K562 (cell line): ENCODE measurements at regions not wholly inside any gene's neighbourhood (a gene's known extent, or its start where the extent isn't known, plus 50 kb on each side); places are given as distances from the start of the nearest gene placed in this dataset.

ENCODE experiments used
- CHD2 ChIP-seq: IDR thresholded peaks from 2 replicates; pipeline ENCODE4 v1.6.1; 2011; ENCODE audit warnings: low read depth, low read length
- FOSL1 ChIP-seq: fragments of 200-800 bp; sonication (Bioruptor generic); conservative IDR thresholded peaks from 2 replicates; pipeline ENCODE4 v1.6.1; 2016; ENCODE audit warnings: missing genetic modification characterization, missing compliant biosample characterization
- HMG20A ChIP-seq: fragments of 450-650 bp; formaldehyde crosslinking; conservative IDR thresholded peaks from 2 replicates; pipeline ENCODE4 v1.4.0; 2020; ENCODE audit warnings: mild to moderate bottlenecking, mixed read lengths
- JUNB ChIP-seq: fragments of 450-650 bp; formaldehyde crosslinking; conservative IDR thresholded peaks from 2 replicates; pipeline ENCODE4 v1.4.0; 2020; ENCODE audit warnings: mild to moderate bottlenecking
- KHSRP ChIP-seq: fragments of 450-650 bp; IDR thresholded peaks from 2 replicates; pipeline ENCODE4 v1.6.1; 2017
- KLF10 ChIP-seq: fragments of 250-450 bp; sonication (Bioruptor Pico); IDR thresholded peaks from 2 replicates; pipeline ENCODE4 v1.6.1; 2021; ENCODE audit warnings: matching md5 sums
- KLF13 ChIP-seq: fragments of 450-650 bp; IDR thresholded peaks from 2 replicates; pipeline ENCODE4 v1.6.1; 2016; ENCODE audit warnings: missing genetic modification characterization, low read depth, mild to moderate bottlenecking, missing compliant biosample characterization, moderate library complexity, borderline replicate concordance
- MAFG ChIP-seq: fragments of 450-650 bp; conservative IDR thresholded peaks from 2 replicates; pipeline ENCODE4 v1.6.1; 2016; ENCODE audit warnings: missing genetic modification characterization, missing compliant biosample characterization
- NCOR1 ChIP-seq: fragments of 450-650 bp; IDR thresholded peaks from 2 replicates; pipeline ENCODE4 v1.6.1; 2016; ENCODE audit warnings: mild to moderate bottlenecking, moderate library complexity
- NFE2L1 ChIP-seq: fragments of 450-650 bp; IDR thresholded peaks from 2 replicates; pipeline ENCODE4 v1.6.1; 2016; ENCODE audit warnings: missing genetic modification characterization, low read depth, mild to moderate bottlenecking, missing compliant biosample characterization, moderate library complexity, borderline replicate concordance
- POLR2B ChIP-seq: fragments of 450-650 bp; IDR thresholded peaks from 2 replicates; pipeline ENCODE4 v1.6.1; 2018; ENCODE audit warnings: low read depth; ENCODE audit not compliant: partially characterized antibody
- POLR2H ChIP-seq: IDR thresholded peaks from 2 replicates; pipeline ENCODE4 v1.6.1; 2016; ENCODE audit warnings: missing genetic modification characterization, low read depth, mild to moderate bottlenecking, control low read depth, missing compliant biosample characterization, moderate library complexity
- POLR3G ChIP-seq: IDR thresholded peaks from 2 replicates; pipeline ENCODE4 v1.6.1; 2011; ENCODE audit not compliant: insufficient read length, insufficient replicate concordance; ENCODE audit errors: extremely low read depth
- PTBP1 ChIP-seq: fragments of 200-400 bp; formaldehyde crosslinking; IDR thresholded peaks from 2 replicates; pipeline ENCODE4 v1.6.1; 2017; ENCODE audit warnings: low read depth, low read length
- RFX5 ChIP-seq: IDR thresholded peaks from 2 replicates; pipeline ENCODE4 v1.6.1; 2011; ENCODE audit warnings: low read depth, mild to moderate bottlenecking, improper control_type of control experiment, low read length
- SMARCA4 ChIP-seq: fragments of 450-650 bp; IDR thresholded peaks from 2 replicates; pipeline ENCODE4 v1.6.1; 2016
- TEAD1 ChIP-seq, 2 experiments: fragments of 450-650 bp in 1 of 2; sonication (generic) in 1 of 2; formaldehyde crosslinking; IDR thresholded peaks; 2 replicates each; pipeline versions ENCODE4 v1.4.0 to v1.8.0; 2020 to 2022; ENCODE audit warnings: mild to moderate bottlenecking in 2 of 2, missing genetic modification reagents in 1 of 2
- THRAP3 ChIP-seq: fragments of 450-650 bp; IDR thresholded peaks from 2 replicates; pipeline ENCODE4 v1.6.1; 2016; ENCODE audit warnings: mild to moderate bottlenecking, inconsistent platforms, borderline replicate concordance
- ZEB2 ChIP-seq: fragments of 450-650 bp; IDR thresholded peaks from 2 replicates; pipeline ENCODE4 v1.6.1; 2016
- ZFP30 ChIP-seq: fragments of 250-450 bp; sonication (Bioruptor Pico); IDR thresholded peaks from 2 replicates; pipeline ENCODE4 v1.8.0; 2022; ENCODE audit warnings: moderate library complexity, mild to moderate bottlenecking, inconsistent platforms, borderline replicate concordance
- ZNF23 ChIP-seq: fragments of 250-450 bp; sonication (Bioruptor Pico); IDR thresholded peaks from 2 replicates; pipeline ENCODE4 v1.4.0; 2020; ENCODE audit warnings: mild to moderate bottlenecking
- ZNF274 ChIP-seq: IDR thresholded peaks from 2 replicates; pipeline ENCODE4 v1.6.1; 2011; ENCODE audit warnings: low read depth, mild to moderate bottlenecking, low read length, moderate library complexity, borderline replicate concordance
- ZNF3 ChIP-seq: fragments of 250-450 bp; sonication (Bioruptor Pico); IDR thresholded peaks from 2 replicates; pipeline ENCODE4 v1.5.0; 2021; ENCODE audit warnings: mild to moderate bottlenecking, moderate library complexity
- ZNF408 ChIP-seq: fragments of 250-450 bp; sonication (Bioruptor Pico); IDR thresholded peaks from 2 replicates; pipeline ENCODE4 v1.4.0; 2020; ENCODE audit warnings: low read depth, mild to moderate bottlenecking, moderate library complexity
- ZNF696 ChIP-seq: fragments of 250-450 bp; sonication (Bioruptor Pico); conservative IDR thresholded peaks from 2 replicates; pipeline ENCODE4 v1.4.0; 2020; ENCODE audit warnings: mild to moderate bottlenecking, moderate library complexity
- ZNF76 ChIP-seq: fragments of 250-450 bp; sonication (Bioruptor Pico); IDR thresholded peaks from 2 replicates; pipeline ENCODE4 v1.4.0; 2020; ENCODE audit warnings: mild to moderate bottlenecking, moderate library complexity, borderline replicate concordance
- TF ChIP-seq, protein P1 (sequence below): fragments of 450-650 bp; formaldehyde crosslinking; IDR thresholded peaks from 2 replicates; pipeline ENCODE4 v1.4.0; 2020; ENCODE audit warnings: mild to moderate bottlenecking
- TF ChIP-seq, protein P2 (sequence below): fragments of 250-450 bp; sonication (Bioruptor Pico); IDR thresholded peaks from 2 replicates; pipeline ENCODE4 v1.4.0; 2020; ENCODE audit warnings: mild to moderate bottlenecking, moderate library complexity, borderline replicate concordance

DNA sequence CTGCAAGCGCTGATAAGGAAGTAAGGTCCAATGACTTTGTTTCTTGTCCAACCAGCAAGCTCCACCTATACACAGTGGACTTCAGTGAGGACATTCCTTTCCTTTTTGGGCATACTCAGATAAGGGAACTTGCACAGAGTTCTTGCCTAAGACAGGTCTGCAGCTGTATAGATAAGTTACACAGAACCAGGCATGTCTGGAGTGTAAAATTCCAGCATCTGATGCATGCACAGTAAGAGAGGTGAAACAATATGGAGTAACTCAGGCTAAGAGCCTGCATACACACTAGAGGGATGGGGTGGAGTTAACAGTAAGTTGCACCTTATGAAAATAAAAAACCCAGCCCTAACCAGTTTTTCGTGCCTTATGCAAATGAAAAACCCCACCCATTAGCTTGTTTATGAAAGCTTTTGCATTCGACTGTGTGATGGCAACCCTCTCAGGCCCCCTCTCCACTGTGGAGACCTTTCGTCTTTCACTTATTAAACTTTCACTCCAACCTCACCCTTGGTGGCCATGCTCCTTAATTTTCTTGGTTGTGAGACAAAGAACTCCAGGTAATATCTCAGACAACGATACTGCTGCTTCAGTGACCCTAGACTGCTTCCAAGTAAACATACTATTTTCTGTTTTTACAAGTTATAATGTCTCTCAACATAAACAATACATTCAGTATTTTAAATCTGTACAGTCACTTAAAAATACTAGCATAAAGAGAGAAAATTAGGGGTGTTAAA is 2859.0 kb upstream of the PCDH20 start (continued):
- TF ChIP-seq ZNF408 (CRISPR knock-in tag), result no peak
- peak; percentile 68 for TF ChIP-seq MAFG
- TF ChIP-seq ZNF23 (CRISPR knock-in tag), result peak; percentile 89
- peak; percentile 47; the same call in 1 of the 2 replicates for TF ChIP-seq POLR2H (tag)
- peak; percentile 96 for TF ChIP-seq HMG20A (CRISPR knock-in tag)
- TF ChIP-seq POLR3G, result no peak
- peak; percentile 51; the same call in 1 of the 2 replicates for TF ChIP-seq FOSL1 (tag)
- no peak; the same call in 1 of the 2 replicates for TF ChIP-seq ZNF3 (CRISPR knock-in tag)
- peak; percentile 86 for TF ChIP-seq NFE2L1
- peak; percentile 48; the same call in 1 of the 2 replicates for TF ChIP-seq JUNB
- TF ChIP-seq ZEB2, result no peak
- no peak for TF ChIP-seq CHD2
- TF ChIP-seq NCOR1, result peak; percentile 78
- no peak for TF ChIP-seq PTBP1
- peak; percentile 95 for TF ChIP-seq KLF13 (tag)
- TF ChIP-seq, protein P1, sequence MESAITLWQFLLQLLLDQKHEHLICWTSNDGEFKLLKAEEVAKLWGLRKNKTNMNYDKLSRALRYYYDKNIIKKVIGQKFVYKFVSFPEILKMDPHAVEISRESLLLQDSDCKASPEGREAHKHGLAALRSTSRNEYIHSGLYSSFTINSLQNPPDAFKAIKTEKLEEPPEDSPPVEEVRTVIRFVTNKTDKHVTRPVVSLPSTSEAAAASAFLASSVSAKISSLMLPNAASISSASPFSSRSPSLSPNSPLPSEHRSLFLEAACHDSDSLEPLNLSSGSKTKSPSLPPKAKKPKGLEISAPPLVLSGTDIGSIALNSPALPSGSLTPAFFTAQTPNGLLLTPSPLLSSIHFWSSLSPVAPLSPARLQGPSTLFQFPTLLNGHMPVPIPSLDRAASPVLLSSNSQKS (CRISPR knock-in tag), result peak; percentile 92
- no peak for TF ChIP-seq POLR2B
- peak; percentile 89 to 97 for TF ChIP-seq TEAD1 (CRISPR knock-in tag; IDR thresholded peaks at IDR 0.05)
- peak; percentile 80 for TF ChIP-seq ZNF696 (CRISPR knock-in tag)
- no peak for TF ChIP-seq ZNF274
- 0 out of 2 replicates have a peak, but pooled peaks have one; percentile 19 for TF ChIP-seq KHSRP
- TF ChIP-seq ZNF76 (CRISPR knock-in tag), result peak; percentile 97
- TF ChIP-seq, protein P2, sequence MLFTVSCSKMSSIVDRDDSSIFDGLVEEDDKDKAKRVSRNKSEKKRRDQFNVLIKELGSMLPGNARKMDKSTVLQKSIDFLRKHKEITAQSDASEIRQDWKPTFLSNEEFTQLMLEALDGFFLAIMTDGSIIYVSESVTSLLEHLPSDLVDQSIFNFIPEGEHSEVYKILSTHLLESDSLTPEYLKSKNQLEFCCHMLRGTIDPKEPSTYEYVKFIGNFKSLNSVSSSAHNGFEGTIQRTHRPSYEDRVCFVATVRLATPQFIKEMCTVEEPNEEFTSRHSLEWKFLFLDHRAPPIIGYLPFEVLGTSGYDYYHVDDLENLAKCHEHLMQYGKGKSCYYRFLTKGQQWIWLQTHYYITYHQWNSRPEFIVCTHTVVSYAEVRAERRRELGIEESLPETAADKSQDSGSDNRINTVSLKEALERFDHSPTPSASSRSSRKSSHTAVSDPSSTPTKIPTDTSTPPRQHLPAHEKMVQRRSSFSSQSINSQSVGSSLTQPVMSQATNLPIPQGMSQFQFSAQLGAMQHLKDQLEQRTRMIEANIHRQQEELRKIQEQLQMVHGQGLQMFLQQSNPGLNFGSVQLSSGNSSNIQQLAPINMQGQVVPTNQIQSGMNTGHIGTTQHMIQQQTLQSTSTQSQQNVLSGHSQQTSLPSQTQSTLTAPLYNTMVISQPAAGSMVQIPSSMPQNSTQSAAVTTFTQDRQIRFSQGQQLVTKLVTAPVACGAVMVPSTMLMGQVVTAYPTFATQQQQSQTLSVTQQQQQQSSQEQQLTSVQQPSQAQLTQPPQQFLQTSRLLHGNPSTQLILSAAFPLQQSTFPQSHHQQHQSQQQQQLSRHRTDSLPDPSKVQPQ, result peak; percentile 92; the same call in 1 of the 2 replicates
- no peak for TF ChIP-seq RFX5
- peak; percentile 74 for TF ChIP-seq SMARCA4
- peak; percentile 80; the same call in 1 of the 2 replicates for TF ChIP-seq ZFP30 (CRISPR knock-in tag)
- no peak for TF ChIP-seq KLF10
- no peak for TF ChIP-seq THRAP3
